CD4-positive, alpha-beta T cell treated with Interleukin-12 subunit alpha and Interleukin-12 subunit beta, for 1 hour (primary cell): ENCODE measurements at regions not wholly inside any gene's neighbourhood (a gene's known extent, or its start where the extent isn't known, plus 50 kb on each side); places are given as distances from the start of the nearest gene placed in this dataset.
"Not testable (repeated sequence)": the region's sequence is repeated elsewhere in the genome, so short reads cannot be mapped to it uniquely, and the experiment has no call there.

ENCODE experiments used
- DNase-seq: peaks from one replicate; pipeline ENCODE4 v3.0.0-alpha.2; 2020

DNA sequence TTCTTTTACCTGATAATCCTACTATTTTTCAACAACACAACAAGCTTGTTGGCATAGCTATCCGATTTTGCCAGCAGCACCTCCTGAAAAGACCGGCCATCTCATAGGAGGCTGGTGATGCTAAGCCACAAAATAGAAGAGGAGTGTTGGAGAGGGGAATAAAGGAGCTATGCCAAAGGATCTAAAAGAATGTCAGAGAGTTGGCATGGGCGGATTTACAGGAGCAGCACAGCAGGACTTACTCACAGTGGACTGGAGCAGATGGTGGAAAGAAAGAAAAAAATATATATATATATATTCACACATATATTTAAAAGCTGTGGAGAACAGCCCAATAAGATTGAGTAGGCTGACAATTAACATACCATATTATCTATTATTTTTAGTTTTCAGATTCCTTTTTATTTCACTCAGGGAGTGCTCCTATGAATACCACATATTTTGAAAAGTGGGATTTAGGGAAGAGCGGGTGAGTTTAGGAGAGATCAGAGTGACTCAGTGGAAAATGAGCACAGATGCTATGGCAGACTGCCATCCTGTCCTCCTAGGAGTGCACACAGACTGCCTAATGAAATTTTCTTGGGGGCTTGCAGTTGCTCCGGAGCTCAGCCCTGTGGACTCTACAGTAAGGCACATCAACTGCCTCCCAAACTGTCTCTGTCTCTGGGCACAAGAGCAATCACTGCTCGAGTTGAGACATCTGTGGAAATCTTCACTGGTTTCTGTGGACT lies 394.4 kb upstream of the CHRM3 start:
- DNase-seq, result no peak

DNA sequence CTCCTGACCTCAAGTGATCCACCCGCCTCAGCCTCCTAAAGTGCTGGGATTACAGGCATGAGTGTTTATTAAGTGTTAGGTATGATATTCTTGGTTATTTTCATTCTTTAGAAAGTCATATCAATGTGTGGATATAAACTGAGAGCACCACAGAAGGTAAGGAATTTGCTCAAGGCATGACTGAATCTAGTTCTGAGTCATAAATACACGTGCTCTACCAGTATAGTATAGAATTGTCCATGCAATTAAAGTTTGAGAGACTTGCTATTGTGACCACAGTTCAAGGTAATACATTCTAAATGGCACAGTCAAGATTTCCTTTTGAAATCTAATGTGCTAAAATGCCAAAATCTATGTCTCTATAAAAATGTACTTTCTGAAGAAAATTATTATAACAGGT lies 401.1 kb upstream of the CHRM3 start:
- no peak for DNase-seq

DNA sequence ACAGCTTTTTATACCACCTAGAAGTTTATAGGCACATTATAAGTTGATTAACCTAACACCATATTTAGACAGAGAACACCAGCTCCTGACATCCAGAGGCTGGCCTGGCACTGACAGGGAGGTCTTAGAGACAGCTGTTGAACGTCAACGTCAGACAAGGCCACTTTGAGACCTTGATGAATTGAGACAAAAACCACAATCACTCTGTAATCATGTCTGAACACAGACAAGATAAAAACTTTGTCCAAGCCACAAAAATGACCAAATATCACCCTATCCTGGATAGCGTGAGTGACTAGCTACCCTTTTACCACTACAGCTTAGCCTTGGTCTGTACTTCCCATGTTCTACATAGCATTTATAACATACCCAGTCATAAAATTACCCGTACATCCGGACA lies 403.6 kb upstream of the CHRM3 start:
- DNase-seq, result no peak

DNA sequence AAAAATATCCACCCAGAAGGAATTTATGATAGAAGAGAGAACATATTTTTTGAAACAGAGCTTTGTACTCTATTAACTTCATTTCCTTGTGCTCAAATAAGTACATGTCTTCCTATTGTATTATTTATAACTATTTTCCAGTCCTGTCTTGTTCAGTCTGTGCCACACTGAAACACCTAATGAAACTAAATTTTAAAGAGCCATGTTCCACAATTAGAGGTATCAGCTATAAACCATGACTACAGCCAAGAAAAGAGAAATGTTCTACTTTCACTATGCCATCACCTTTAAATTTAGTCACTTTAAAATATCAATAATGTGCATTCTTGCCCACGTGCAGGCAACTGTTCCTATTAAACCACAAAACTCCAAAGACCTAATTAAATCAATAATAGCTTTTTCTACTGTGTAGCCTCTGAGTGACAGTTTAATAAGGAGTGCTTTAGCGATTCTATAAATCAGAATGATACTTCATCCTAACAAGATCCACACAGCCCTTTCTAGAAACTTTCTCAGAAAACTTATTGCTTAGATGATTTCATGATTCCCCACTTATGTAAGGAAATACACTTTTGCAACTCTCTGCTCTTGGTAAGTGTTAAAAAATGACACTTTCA lies 404.9 kb upstream of the CHRM3 start:
- no peak for DNase-seq

DNA sequence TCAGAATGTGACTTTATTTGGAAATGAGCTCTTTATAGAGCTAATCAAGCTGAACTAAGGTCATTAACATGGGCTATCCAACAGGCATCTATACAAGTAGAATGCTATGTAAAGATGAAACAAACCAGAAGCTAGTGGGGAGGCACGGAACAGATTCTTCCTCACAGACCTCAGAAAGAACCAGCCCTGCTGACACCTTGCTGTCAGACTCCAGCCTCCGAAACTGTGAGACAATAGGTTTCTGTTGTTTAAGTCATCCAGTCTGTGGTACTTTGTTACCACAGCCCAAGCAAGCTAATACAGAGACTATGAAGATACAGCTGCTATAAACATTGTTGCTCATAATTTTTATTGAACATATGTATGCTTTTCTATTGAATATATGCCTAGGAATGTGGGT lies 406.3 kb upstream of the CHRM3 start:
- DNase-seq, result no peak

DNA sequence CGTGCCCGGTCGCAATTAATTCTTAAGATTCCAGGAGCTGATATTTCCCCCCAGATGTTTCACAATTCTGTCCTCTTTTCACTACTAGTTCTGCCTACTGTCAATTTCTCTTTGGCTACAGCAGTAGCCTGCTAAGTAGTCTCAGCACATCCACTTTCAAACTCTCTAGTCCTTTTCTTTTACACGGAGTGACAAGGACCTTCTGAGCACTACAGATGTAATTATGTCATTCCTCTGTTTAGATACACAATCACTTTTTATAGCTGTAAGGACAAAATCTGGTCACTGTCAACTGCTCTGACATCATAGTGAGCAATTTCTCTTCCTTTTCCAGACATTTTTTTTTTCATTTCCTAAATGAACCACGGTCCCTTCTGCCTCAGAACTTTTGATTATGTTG lies 421.7 kb upstream of the CHRM3 start:
- DNase-seq, result no peak

DNA sequence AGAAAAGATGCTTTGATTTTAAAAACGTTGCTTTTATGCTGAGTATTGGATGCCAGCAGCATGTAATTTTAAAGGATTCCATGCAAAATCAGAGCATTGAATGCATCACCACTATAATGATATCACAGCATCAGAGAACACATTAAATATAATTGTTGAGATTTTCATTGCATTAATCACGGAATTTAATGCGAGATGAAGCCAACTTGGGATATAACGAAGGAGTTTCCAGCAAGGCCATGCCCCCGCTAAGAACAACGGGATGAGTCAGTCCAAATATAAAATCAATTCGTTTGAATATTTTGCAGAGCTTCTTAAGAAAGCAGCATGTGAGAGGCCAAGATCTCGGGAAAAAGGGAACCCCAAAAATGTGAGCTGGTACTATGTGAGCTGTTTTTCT lies 423.4 kb upstream of the CHRM3 start:
- no peak for DNase-seq

DNA sequence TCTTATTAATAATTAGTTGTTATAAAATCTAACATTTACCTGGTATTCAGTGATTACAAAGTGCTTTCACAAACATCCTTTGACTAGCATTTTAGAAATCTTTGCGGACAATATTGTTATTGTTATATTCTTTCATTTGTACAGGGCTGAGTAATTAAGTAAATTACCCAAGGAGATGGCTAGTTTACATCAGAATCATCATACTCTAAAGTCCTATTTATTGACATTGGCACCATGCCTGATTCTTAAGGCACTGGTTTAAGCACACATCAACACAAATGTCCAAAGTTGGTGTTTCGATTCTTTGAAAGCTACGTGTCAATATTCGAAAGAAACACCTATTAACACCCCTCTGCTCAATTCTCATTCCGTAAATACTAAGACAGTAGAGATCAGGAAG lies 424.6 kb upstream of the CHRM3 start:
- no peak for DNase-seq

DNA sequence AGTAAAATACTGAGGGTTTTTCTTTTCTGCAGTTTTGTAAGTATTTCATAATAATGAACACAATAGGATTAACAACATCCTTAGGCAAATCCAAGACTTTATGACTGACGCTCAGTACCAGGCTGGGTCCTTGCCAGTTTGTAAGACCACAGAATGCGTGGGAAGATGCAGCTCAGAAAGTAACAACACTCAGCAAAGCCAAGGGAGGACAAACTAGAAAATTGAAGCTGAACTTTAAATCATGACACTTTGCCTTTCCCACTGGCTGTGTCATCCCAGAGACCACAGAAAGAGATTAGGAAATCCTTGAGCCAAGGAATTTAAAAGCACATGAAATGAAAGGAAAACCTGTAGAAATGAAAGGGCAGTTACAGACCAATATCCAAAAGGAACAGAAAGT lies 426.3 kb upstream of the CHRM3 start:
- DNase-seq, result no peak

DNA sequence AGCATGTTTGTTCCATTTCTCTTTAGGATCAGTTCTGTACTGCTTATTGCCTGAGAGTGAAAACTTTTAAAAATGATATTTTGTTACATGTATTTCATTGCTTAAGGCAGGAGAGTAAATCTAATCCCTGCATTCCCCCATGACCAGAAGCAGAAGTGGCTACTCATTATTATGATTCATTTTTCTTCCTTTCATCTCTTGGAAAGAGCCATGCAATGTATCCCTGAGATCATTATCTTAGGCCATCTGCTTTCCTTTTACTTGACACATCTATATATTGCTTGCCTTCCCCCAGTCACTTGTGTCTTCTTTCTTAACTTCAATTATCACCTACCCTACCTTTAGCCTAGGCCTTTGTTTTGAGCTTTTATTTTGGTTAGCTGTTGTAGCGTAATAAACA lies 430.4 kb upstream of the CHRM3 start:
- DNase-seq, result no peak

DNA sequence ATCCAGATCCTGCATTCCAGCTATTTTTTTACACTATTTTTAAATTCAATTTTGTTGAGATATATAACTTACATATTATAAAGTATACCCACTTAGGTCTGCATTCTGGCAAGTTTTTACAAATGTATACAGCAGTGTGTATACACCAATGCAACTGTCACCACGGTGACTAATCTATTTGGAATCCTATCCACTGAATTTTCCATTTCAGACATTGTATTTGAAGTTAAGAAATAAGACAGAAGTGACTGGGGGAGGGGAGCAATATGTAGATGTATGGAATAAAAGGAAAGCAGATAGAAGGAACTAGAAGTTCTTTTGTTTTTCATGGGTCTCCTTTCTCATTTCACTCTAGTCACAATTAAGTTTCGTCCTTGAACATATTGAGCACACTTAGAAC lies 431.5 kb upstream of the CHRM3 start:
- DNase-seq, result no peak

DNA sequence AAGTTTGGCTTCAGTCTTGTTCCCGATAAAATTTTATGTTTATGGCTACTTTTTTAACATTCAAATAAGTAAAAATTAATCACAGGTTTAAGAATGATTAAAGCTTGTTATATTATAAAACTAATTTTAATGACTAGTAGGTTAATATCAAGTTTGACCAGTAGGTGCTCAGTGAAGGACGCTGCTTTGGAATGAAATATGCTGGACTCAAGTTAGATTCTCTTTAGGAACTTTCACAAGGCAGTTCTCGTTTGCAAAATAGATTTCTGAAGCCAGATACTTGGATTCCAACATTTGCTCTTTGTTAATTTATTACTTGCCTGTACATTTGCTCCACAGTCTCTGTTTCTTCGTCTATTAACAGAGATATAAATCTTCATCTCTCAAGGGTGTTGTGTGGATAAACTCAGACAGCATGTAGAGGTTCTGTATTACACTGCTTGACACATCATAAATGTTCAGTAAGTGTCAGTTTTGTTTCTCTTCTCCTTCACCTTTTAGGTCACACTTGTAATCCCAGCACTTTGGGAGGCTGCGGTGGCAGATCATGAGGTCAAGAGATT lies 432.8 kb upstream of the CHRM3 start:
- DNase-seq, result no peak

DNA sequence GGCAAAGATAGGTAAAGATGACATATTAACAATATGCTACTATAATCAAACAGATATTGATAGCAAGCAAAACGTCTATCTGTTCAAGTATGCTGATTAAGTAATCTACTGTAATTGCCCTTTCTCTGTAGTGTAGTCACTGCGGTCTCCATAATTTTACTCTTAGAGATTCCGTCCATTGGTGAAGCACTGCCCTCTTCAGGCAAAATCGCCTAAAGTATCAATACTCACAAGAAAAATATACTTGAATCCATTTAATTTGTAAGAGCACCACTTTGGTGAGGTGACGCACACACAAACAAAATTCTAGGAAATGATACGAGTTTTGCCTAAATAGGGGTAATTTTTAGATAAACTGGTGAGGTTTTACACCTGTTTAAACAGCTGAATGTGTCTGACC lies 434.6 kb upstream of the CHRM3 start:
- DNase-seq, result no peak

DNA sequence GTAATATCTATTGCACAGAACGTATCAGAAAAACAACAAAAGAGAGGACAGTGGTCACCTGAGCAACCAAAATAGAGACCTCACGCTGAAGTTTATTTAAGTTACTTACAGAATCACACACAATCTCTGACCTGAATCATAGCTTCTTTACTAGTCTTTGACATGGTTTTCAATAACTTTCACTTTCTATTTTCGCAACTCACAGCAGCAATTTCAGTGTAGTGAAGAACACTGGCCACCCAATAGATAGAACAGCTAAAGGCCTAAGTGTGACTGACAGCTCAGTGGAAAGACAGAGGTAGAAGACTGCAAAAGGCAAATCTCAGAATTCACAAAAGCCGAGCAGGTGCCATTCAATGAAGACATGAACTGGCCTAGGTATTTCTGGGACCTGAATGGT lies 435.6 kb upstream of the CHRM3 start:
- DNase-seq, result no peak

DNA sequence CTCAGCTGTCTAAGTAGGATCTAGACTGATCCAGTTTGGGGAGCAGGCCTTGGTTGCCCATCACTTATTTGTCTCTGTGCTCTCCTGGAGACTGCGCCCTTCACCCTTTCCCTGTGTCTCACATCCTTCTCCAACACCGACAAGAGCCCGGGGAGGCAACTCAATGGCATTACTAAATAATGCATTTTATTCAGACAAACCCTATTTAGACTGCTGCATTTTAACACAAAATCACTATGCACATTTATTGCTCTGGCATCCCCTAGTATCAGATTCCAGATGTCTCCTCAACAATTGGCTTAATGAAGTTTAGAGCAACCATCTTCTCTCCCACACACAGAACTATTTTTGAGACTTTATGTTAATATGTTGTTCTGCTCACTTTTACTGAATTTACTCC lies 436.4 kb upstream of the CHRM3 start:
- no peak for DNase-seq

DNA sequence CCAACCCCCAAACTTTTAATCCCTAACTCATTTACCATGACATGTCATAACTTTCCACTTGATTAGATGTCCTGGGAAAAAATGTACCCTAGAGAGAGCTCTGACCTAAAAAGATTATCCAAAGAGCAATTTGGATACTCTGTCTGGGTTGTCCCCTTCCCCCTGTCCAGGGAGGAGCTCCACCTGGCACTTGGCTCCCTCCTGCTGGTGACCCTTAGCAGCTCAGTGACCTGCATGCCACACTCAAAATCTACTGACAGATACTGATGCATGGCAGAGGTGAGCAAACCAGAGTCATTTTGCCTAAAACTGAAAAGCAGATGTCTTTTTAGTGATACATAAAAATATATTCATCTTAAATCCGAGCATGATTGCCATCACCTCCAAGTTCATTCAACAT lies 442.3 kb upstream of the CHRM3 start:
- DNase-seq, result no peak

DNA sequence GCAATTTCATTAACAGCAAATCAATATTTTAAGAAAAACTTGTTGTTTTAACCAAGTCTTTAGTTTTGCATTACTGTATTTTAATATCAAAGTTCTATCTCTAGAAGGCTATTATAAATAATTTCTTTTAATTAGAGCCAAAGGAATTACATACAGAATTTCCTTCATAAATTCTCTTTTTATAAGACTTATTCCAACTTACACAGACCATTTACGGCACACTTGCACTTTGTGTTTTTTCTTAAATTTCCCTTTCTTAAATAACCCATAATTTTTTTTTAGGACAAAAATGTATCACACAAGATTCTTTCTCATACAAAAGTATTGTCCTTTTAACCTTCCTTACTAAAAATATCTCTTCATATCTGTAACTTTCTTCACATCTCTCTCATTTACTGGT lies 458.5 kb upstream of the CHRM3 start:
- DNase-seq, result no peak

DNA sequence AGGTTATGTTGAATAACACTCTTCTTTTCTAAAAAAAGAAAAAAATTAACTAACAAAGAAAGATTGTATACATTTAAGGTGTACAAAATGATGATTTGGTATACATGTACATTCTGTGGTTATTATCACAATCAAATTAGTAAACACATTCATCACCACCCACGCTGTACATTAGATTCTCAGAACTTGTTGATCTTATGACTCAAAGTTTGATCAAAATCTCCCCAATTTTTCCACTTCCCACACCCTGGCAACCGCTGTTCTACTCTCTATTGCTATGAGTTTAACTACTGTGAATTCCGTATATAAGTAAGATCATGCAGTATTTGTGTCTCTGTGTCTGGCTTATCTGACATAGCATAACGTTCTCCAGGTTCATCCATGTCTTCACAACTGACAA lies 469.5 kb upstream of the CHRM3 start:
- DNase-seq, result no peak

DNA sequence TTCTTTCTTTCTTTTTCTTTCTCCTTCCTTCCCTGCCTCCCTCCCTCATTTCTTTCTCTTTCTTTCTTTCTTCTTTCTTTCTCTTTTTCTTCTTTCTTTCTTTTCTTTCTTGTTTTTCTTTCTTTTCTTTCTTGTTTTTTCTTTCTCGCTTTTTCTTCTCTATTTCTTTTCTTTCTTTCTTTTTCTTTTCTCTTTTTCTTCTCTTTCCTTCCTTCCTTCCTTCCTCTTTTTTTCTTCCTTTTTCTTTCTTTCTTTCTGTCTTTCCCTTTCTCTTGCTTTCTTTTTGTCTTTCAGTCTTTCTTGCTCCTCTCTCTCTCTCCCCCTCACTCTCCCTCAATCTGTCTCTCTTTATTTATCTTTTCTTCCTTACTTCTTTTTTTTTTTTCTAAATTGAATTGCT lies 472.0 kb upstream of the CHRM3 start:
- DNase-seq, result no peak

DNA sequence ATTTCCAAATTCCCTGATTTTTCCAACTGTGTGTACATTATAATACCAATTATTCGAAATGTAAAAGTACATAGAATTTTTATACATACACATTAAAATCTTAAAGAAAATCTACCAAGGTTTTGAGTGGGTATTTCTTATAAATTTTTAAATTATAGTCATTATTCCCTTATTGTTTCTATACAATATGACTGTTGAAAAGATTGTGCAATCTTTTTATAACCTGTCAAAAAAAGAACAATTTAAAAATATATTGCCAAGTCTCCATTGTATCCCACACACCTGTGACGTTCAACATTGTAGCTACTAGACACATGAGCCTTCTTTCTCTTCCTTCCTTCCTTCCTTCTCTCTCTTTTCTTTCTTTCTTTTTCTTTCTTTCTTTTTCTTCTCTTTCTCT lies 473.2 kb upstream of the CHRM3 start:
- DNase-seq, result no peak

DNA sequence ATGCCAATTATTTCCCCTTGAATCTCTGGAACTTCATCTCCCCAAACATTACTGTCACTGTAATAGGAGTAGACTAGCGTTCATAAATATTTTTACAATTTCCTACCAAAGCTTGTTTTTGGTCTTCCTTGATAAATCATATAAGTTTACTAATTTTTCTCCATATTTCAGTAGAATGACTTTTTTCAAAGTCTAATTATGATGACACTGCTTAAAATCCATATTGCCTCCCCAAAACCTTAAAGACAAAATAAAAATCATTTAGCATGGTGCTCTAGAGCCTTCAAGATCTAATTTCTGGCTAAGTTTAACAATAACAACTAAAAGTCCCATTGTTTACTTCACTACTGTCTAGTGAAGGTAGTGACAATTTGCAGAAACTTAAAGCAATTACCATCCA lies 474.2 kb upstream of the CHRM3 start:
- no peak for DNase-seq

DNA sequence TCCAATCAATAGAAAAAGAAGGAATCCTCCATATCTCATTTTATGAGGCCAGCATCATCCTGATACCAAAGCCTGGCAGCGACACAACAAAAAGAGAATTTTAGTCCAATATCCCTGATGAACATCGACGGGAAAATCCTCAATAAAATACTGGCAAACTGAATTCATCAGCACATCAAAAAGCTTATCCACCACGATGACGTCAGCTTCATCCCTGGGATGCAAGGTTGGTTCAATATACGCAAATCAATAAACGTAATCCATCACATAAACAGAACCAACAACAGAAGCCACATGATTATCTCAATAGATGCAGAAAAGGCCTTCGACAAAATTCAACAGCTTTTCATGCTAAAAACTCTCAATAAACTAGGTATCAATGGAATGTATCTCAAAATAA lies 483.6 kb upstream of the CHRM3 start:
- DNase-seq, result not testable (repeated sequence)

DNA sequence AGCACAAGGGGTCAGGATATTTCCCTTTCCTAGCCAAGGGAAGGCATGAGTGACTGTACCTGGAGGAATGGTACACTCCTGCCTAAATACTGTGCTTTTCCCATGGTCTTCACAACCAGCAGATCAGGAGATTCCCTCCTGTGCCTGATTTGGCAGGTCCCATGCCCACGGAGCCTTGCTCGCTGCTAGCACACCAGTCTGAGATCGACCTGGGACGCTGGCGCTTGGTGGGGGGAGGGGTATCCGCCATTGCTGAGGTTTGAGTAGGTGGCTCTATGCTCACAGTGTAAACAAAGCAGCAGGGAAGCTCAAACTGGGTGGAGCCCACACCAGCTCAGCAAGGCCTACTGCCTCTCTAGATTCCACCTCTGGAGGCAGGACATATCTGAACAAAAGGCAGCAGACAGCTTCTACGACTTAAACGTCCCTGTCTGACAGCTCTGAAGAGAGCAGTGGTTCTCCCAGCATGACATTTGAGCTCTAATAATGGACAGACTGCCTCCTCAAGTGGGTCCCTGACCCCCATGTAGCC lies 486.0 kb upstream of the CHRM3 start:
- no peak for DNase-seq

DNA sequence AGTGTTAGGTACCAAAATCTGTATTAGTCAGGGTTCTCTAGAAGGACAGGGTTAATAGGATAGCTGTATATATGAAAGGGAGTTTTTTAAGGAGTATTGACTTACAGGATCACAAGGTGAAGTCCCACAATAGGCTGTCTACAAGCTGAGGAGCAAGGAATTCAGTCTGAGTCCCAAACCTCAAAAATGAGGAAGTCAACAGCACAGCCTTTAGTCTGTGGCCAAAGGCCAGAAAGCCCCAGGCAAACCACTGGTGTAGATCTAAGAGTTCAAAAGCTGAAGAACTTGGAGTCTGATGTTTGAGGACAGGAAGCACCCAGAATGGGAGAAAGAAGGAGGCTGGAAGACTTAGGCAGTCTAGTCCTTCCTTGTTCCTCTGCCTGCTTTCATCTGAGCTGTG lies 487.5 kb upstream of the CHRM3 start:
- no peak for DNase-seq

DNA sequence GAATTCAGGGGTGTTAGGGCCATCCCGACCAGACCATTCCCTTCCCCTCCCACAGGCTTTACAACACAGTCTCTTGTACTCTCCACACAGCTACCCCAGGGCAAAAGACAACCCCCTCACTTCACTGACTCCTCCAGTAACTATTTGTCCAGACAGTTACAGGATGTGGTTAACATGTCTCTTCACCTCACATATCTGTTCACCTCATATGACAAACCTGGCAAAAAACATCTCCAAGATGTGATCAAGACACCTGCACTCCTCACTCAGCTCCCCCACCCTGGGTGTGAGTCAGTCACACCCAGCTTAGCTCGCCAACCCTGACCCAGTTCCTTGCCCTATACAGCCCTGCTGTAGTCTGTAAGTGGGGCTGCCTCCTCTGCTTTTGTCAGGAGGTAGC lies 490.5 kb upstream of the CHRM3 start:
- no peak for DNase-seq
